A673 (cell line): ENCODE measurements at regions not wholly inside any gene's neighbourhood (a gene's known extent, or its start where the extent isn't known, plus 50 kb on each side); places are given as distances from the start of the nearest gene placed in this dataset.

ENCODE experiments used
- EZH2 ChIP-seq: fragments of 200-600 bp; sonication (generic); IDR thresholded peaks from 2 replicates; pipeline ENCODE4 v1.6.1; 2017; ENCODE audit warnings: borderline replicate concordance, low read depth, mild to moderate bottlenecking, mixed read lengths, antibody characterized with exemption, low read length; ENCODE audit not compliant: poor library complexity, severe bottlenecking
- TF ChIP-seq, protein P1 (sequence below): fragments of 300-800, 200-600 bp; sonication (generic); conservative IDR thresholded peaks from 2 replicates; pipeline ENCODE4 v1.5.1; 2017; ENCODE audit warnings: low read depth, mild to moderate bottlenecking, antibody characterized with exemption, low read length, moderate library complexity, mixed read lengths

DNA sequence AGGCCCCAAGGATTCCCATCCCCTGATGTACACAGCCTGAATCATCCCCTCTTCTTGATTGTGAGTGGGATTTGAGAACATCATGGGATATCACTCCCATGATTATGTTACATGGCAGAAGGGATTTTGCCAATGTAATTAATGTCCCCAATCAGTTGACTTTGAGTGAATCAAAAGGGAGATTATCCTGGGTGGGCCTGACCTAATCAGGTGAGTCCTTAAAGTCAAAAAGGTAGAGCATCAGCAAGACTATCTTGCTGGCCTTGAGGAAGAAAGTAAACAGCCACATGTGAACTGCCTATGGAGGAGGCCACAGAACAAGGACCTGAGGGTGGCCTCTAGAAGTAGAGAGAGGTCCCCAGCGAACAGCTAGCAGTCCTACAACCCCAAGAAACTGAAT is 203.1 kb upstream of the ATP6AP2 start:
- TF ChIP-seq, protein P1, sequence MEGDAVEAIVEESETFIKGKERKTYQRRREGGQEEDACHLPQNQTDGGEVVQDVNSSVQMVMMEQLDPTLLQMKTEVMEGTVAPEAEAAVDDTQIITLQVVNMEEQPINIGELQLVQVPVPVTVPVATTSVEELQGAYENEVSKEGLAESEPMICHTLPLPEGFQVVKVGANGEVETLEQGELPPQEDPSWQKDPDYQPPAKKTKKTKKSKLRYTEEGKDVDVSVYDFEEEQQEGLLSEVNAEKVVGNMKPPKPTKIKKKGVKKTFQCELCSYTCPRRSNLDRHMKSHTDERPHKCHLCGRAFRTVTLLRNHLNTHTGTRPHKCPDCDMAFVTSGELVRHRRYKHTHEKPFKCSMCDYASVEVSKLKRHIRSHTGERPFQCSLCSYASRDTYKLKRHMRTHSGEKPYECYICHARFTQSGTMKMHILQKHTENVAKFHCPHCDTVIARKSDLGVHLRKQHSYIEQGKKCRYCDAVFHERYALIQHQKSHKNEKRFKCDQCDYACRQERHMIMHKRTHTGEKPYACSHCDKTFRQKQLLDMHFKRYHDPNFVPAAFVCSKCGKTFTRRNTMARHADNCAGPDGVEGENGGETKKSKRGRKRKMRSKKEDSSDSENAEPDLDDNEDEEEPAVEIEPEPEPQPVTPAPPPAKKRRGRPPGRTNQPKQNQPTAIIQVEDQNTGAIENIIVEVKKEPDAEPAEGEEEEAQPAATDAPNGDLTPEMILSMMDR = no peak
- no peak for TF ChIP-seq EZH2
